Trophoblast cell (in vitro differentiated cells and primary cell): ENCODE measurements at regions not wholly inside any gene's neighbourhood (a gene's known extent, or its start where the extent isn't known, plus 50 kb on each side); places are given as distances from the start of the nearest gene placed in this dataset.

Experiments used
- DNase-seq, 2 donors: peaks; one replicate each; pipeline ENCODE4 v3.0.0-alpha.2; 2016
- H2AFZ ChIP-seq: 2 replicates; pipeline ENCODE4 v1.6.1; 2013; ENCODE audit warnings: low read length, moderate library complexity, mild to moderate bottlenecking; ENCODE audit not compliant: insufficient read depth, poor library complexity
- H2AK5ac ChIP-seq: 2 replicates; pipeline ENCODE4 v1.6.1; 2013; ENCODE audit warnings: mild to moderate bottlenecking, low read length
- H2BK120ac ChIP-seq: 2 replicates; pipeline ENCODE4 v1.6.1; 2013; ENCODE audit warnings: low read length, mild to moderate bottlenecking, moderate library complexity; ENCODE audit not compliant: insufficient read depth, poor library complexity
- H2BK12ac ChIP-seq: 2 replicates; pipeline ENCODE4 v1.6.1; 2013; ENCODE audit warnings: mild to moderate bottlenecking, low read length, moderate library complexity
- H2BK5ac ChIP-seq: 2 replicates; pipeline ENCODE4 v1.6.1; 2013; ENCODE audit warnings: low read length, low read depth, moderate library complexity, mild to moderate bottlenecking; ENCODE audit not compliant: poor library complexity
- H3K14ac ChIP-seq: 2 replicates; pipeline ENCODE4 v1.6.1; 2013; ENCODE audit warnings: mild to moderate bottlenecking, low read length
- H3K18ac ChIP-seq: 2 replicates; pipeline ENCODE4 v1.6.1; 2013; ENCODE audit warnings: mild to moderate bottlenecking, low read length
- H3K23ac ChIP-seq: 2 replicates; pipeline ENCODE4 v1.6.1; 2013; ENCODE audit warnings: low read length
- H3K27ac ChIP-seq: 2 replicates; pipeline ENCODE4 v1.5.1; 2013; ENCODE audit warnings: low read depth, mild to moderate bottlenecking, inconsistent platforms, low read length, moderate library complexity
- H3K27me3 ChIP-seq: 2 replicates; pipeline ENCODE4 v1.6.1; 2013; ENCODE audit warnings: inconsistent platforms, mild to moderate bottlenecking, low read length, moderate library complexity; ENCODE audit not compliant: insufficient read depth
- H3K36me3 ChIP-seq, 2 experiments: 1 replicate in 1 of 2; 2 replicates in 1 of 2; pipeline ENCODE4 v1.6.1; 2013; ENCODE audit warnings: low read length in 2 of 2, mild to moderate bottlenecking in 2 of 2, moderate library complexity in 1 of 2; ENCODE audit not compliant: insufficient read depth in 2 of 2, control insufficient read depth in 1 of 2
- H3K4ac ChIP-seq: 2 replicates; pipeline ENCODE4 v1.6.1; 2013; ENCODE audit warnings: low read depth, mild to moderate bottlenecking, low read length, moderate library complexity
- H3K4me1 ChIP-seq, 2 experiments: 1 replicate in 1 of 2; 2 replicates in 1 of 2; pipeline ENCODE4 v1.6.1; 2013; ENCODE audit warnings: low read length in 2 of 2, mild to moderate bottlenecking in 2 of 2, moderate library complexity in 1 of 2; ENCODE audit not compliant: insufficient read depth in 2 of 2, control insufficient read depth in 1 of 2
- H3K4me2 ChIP-seq: 2 replicates; pipeline ENCODE4 v1.6.1; 2013; ENCODE audit warnings: inconsistent platforms, mild to moderate bottlenecking, low read length, moderate library complexity
- H3K4me3 ChIP-seq: 2 replicates; pipeline ENCODE4 v1.5.1; 2013; ENCODE audit warnings: mild to moderate bottlenecking, low read depth, low read length, inconsistent platforms
- H3K79me1 ChIP-seq: one replicate; pipeline ENCODE4 v1.6.1; 2013; ENCODE audit warnings: low read length
- H3K79me2 ChIP-seq: 2 replicates; pipeline ENCODE4 v1.6.1; 2013; ENCODE audit warnings: low read length, mild to moderate bottlenecking; ENCODE audit not compliant: control insufficient read depth, insufficient read depth, poor library complexity
- H3K9ac ChIP-seq: 2 replicates; pipeline ENCODE4 v1.6.1; 2013; ENCODE audit warnings: mild to moderate bottlenecking, low read length
- H3K9me3 ChIP-seq: 2 replicates; pipeline ENCODE4 v1.6.1; 2013; ENCODE audit warnings: low read depth, mild to moderate bottlenecking, control low read depth, inconsistent platforms, low read length; ENCODE audit not compliant: insufficient read depth
- H4K12ac ChIP-seq: 2 replicates; pipeline ENCODE4 v1.6.1; 2013; ENCODE audit warnings: low read depth, mild to moderate bottlenecking, low read length, moderate library complexity
- H4K8ac ChIP-seq: 2 replicates; pipeline ENCODE4 v1.6.1; 2013; ENCODE audit warnings: low read depth, mild to moderate bottlenecking, low read length, moderate library complexity
- H4K91ac ChIP-seq: one replicate; pipeline ENCODE4 v1.6.1; 2013; ENCODE audit warnings: low read depth, mild to moderate bottlenecking, low read length, moderate library complexity
- WGBS: extraction: QIAGEN DNeasy Blood & Tissue Kit; methylation state at CpG from one replicate; pipeline ENCODE4 v1.1.7; 2013; ENCODE audit warnings: missing lambda C conversion rate; ENCODE audit not compliant: insufficient read length, insufficient coverage; ENCODE audit errors: extremely low coverage; 5-methylcytosine and 5-hydroxymethylcytosine counted together

GRCh38 chr5:135704616-135705015, 125.8 kb upstream of the CXCL14 start:
- Histone ChIP-seq H3K9ac (no peak overlapping the region), H3K23ac (no peak overlapping the region), H3K18ac (no peak overlapping the region), H2BK5ac (peak overlapping the region; percentile 24), H3K4me1 (peaks cover 6 to 16% of the 10 kb centered on the region in 2 experiments), H3K9me3 (peaks cover 1% of the 10 kb centered on the region), H2AK5ac (peak overlapping the region; percentile 30), H3K4me3 (no peak overlapping the region), H3K4ac (no peak overlapping the region), H4K12ac (no peak overlapping the region), H2AFZ (no peak overlapping the region), H3K14ac (peak overlapping the region; percentile 14), H3K27me3 (no peaks in the 10 kb centered on the region), H4K8ac (no peak overlapping the region), H3K79me2 (no peaks in the 10 kb centered on the region), H2BK120ac (no peak overlapping the region), H4K91ac (peak overlapping the region; percentile 1), H3K4me2 (no peak overlapping the region), H2BK12ac (peak overlapping the region; percentile 0), H3K79me1 (peaks cover 11% of the 10 kb centered on the region), H3K36me3 (no peaks in the 10 kb centered on the region), H3K27ac (no peak overlapping the region)
- DNase-seq = no peak
- WGBS = no CpG with 5 or more reads among the region's 2 CpGs

DNA sequence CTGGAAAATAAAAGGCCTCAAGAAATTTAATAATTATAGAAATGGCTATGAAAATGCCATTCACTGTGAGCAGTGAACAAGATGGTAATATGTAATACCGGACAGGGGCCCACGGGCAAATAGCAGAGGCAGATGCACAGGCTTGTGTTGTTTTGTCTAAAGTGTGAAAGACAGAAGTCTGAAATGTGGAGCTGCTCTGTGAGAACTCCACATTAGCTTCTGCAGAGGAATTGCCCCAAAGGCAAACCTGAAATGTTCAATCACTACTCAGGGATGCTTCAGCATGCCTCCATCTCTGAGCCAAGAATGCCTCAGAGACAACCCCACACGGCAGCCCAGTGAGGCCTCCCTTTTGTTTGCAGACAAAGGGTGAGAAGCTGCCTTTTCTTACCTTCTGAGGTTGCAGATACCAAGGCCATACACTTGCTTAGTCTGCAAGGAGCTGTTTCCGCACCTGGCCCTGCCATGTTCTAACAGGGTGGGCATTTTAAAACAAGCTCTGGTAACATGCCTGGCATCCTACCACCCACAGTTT, 124.3 kb upstream of the CXCL14 start:
- peak in 1 of 2 donors; percentile 21 for DNase-seq
- H3K4me1 ChIP-seq = peaks cover 2 to 8% of the 10 kb centered on the region in 2 experiments
- no peak overlapping the region for H3K27ac ChIP-seq
- H3K36me3 ChIP-seq = no peaks in the 10 kb centered on the region
- H3K4me3 ChIP-seq = no peak overlapping the region
- H2BK120ac ChIP-seq = no peak overlapping the region
- no peak overlapping the region for H3K4ac ChIP-seq
- no peak overlapping the region for H2AFZ ChIP-seq
- H3K79me1 ChIP-seq = peaks cover 5% of the 10 kb centered on the region
- H4K12ac ChIP-seq = no peak overlapping the region
- H4K91ac ChIP-seq = no peak overlapping the region
- no peak overlapping the region for H2BK5ac ChIP-seq
- H3K79me2 ChIP-seq = no peaks in the 10 kb centered on the region
- H3K9me3 ChIP-seq = peaks cover 1% of the 10 kb centered on the region
- no peak overlapping the region for H3K14ac ChIP-seq
- H2AK5ac ChIP-seq = no peak overlapping the region
- H3K9ac ChIP-seq = no peak overlapping the region
- no peak overlapping the region for H2BK12ac ChIP-seq
- no peak overlapping the region for H3K4me2 ChIP-seq
- no peak overlapping the region for H3K18ac ChIP-seq
- H3K27me3 ChIP-seq = no peaks in the 10 kb centered on the region
- no peak overlapping the region for H4K8ac ChIP-seq
- no CpG with 5 or more reads among the region's 4 CpGs for WGBS
- H3K23ac ChIP-seq = no peak overlapping the region

DNA sequence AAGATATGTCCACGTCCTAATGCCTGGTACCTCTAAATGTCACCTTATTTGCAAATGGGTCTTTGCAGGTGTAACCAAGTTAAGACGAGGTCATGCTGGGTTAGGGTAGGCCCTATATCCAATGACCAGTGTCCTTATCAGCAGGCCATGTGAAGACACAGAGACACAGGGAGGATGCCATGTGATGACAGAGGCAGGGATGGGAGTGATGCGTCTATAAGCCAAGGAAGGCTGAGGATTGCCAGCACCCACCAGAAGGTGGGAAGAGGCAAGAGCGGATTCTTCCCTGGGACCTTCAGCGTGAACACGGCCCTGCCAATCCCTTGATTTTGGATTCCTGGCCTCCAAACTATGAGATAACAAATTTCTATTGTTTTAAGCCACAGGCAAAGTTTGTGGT, 123.4 kb upstream of the CXCL14 start:
- Histone ChIP-seq H3K23ac (no peak overlapping the region), H3K14ac (no peak overlapping the region), H3K79me1 (peaks cover 5% of the 10 kb centered on the region), H2AK5ac (no peak overlapping the region), H3K79me2 (no peaks in the 10 kb centered on the region), H4K91ac (no peak overlapping the region), H3K4me1 (peaks cover 2 to 8% of the 10 kb centered on the region in 2 experiments), H2BK120ac (no peak overlapping the region), H4K12ac (no peak overlapping the region), H3K27ac (no peak overlapping the region), H2BK5ac (no peak overlapping the region), H3K4me3 (no peak overlapping the region), H2AFZ (no peak overlapping the region), H4K8ac (no peak overlapping the region), H3K18ac (no peak overlapping the region), H3K9ac (no peak overlapping the region), H3K36me3 (no peaks in the 10 kb centered on the region), H3K4me2 (no peak overlapping the region), H3K9me3 (peaks cover 1% of the 10 kb centered on the region), H3K4ac (no peak overlapping the region), H2BK12ac (no peak overlapping the region), H3K27me3 (no peaks in the 10 kb centered on the region)
- no CpG with 5 or more reads among the region's 6 CpGs for WGBS
- DNase-seq = no peak

GRCh38 chr5:135700731-135701130, 121.9 kb upstream of the CXCL14 start:
- Histone ChIP-seq H2BK5ac (no peak overlapping the region), H3K18ac (no peak overlapping the region), H2AK5ac (no peak overlapping the region), H2AFZ (no peak overlapping the region), H3K4ac (no peak overlapping the region), H3K36me3 (no peaks in the 10 kb centered on the region), H3K27me3 (no peaks in the 10 kb centered on the region), H3K9me3 (peaks cover 5% of the 10 kb centered on the region), H3K27ac (no peak overlapping the region), H3K23ac (no peak overlapping the region), H4K91ac (no peak overlapping the region), H4K12ac (no peak overlapping the region), H4K8ac (no peak overlapping the region), H3K4me1 (peaks cover 2 to 8% of the 10 kb centered on the region in 2 experiments), H2BK120ac (no peak overlapping the region), H3K14ac (no peak overlapping the region), H3K79me2 (no peaks in the 10 kb centered on the region), H3K9ac (no peak overlapping the region), H2BK12ac (no peak overlapping the region), H3K4me2 (no peak overlapping the region), H3K4me3 (no peak overlapping the region), H3K79me1 (peaks cover 5% of the 10 kb centered on the region)
- no CpG with 5 or more reads among the region's 4 CpGs for WGBS
- DNase-seq = no peak
